ENCODE measurements at regions not wholly inside any gene's neighbourhood (a gene's known extent, or its start where the extent isn't known, plus 50 kb on each side); places are given as distances from the start of the nearest gene placed in this dataset.

DNA sequence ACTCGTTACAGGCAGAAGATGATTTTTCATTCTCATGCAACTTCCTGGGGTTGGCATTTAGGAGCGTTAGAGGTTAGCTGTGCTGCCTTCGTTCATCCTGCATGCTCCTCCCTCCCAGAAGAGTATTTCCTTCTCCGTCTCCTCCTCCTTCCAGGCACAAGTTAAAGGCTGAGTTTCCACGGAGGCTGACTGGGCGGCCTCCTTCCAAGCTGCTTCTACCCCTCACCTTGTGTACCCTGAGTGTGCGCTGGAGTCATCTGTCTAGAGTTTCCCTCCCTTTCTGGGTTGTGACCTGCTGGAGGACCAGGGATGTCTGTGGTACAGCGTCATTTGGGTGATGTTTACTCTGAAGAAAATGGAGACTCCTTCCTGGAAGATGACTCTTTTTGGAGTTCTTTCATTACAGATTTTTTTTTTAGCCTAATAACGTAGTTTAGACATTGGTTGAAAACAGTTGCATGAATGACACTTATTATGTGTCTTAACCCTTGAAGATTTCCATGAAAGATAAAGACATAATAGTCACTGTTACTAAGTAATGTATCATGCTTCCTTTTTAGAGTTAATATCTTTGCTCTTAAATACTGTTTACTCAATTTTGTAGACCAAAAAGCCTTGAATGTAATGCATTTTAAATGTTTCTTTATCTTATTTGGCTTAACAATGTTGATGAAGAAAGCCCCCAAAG is 146.9 kb downstream of the TENT4A start:
- 88 to 91% methylated on average over 7 to 9 of the region's 9 CpGs for WGBS, 2 experiments (ENCODE audit: insufficient coverage in 1 of 2, insufficient read length in 1 of 2)
- peaks cover 20% of the 10 kb centered on the region for H3K9me3 Mint-ChIP-seq
- no peaks in the 10 kb centered on the region for H3K27me3 Mint-ChIP-seq (ENCODE audit: insufficient read depth)
- Histone ChIP-seq H3K27ac (ENCODE audit: low read depth, low read length) (no peak overlapping the region), H3K9ac (ENCODE audit: extremely low read depth, low read length, poor library complexity, severe bottlenecking) (no peak overlapping the region), H3K36me3 (ENCODE audit: control insufficient read depth, insufficient read depth, low read length) (no peaks in the 10 kb centered on the region), H3K9me3 (ENCODE audit: control insufficient read depth, low read length) (no peaks in the 10 kb centered on the region), H3K4me3 (ENCODE audit: low read length) (no peak overlapping the region), H3K4me1 (ENCODE audit: control insufficient read depth, insufficient read depth, low read length) (no peaks in the 10 kb centered on the region), H3K27me3 (ENCODE audit: control insufficient read depth, insufficient read depth, low read length, poor library complexity, severe bottlenecking) (no peaks in the 10 kb centered on the region)
- peaks cover 5% of the 10 kb centered on the region for H3K4me1 Mint-ChIP-seq
- no peak overlapping the region for H3K27ac Mint-ChIP-seq
- H3K36me3 Mint-ChIP-seq (ENCODE audit: low read depth): peaks cover 5% of the 10 kb centered on the region
- no peak for TF ChIP-seq CTCF (conservative IDR thresholded peaks at IDR 0.05)
- no peak for DNase-seq
- H3K4me3 Mint-ChIP-seq: no peak overlapping the region

DNA sequence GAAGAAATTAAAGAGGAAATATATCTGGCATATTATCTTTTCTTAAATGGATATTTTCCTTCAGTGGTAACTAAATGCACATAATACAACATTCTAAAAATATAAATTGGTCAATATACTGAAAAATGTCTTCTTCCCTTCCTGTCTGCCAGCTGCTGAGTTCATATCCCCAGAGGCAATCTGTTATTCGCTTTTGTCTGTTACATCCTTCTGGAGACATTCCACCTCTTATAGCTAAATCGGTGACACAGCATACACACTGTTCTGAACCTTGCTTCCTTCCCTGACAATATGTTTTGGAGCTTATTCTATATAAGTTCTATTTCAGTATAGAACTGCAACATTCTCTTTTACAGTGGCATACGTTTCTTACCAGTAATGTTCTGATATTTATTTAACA is 147.8 kb downstream of the TENT4A start:
- no peak for TF ChIP-seq CTCF (conservative IDR thresholded peaks at IDR 0.05)
- H3K4me1 Mint-ChIP-seq: peaks cover 5% of the 10 kb centered on the region
- no peak for DNase-seq
- Histone ChIP-seq H3K27ac (ENCODE audit: low read depth, low read length) (no peak overlapping the region), H3K36me3 (ENCODE audit: control insufficient read depth, insufficient read depth, low read length) (no peaks in the 10 kb centered on the region), H3K4me3 (ENCODE audit: low read length) (no peak overlapping the region), H3K27me3 (ENCODE audit: control insufficient read depth, insufficient read depth, low read length, poor library complexity, severe bottlenecking) (no peaks in the 10 kb centered on the region), H3K9ac (ENCODE audit: extremely low read depth, low read length, poor library complexity, severe bottlenecking) (no peak overlapping the region), H3K4me1 (ENCODE audit: control insufficient read depth, insufficient read depth, low read length) (no peaks in the 10 kb centered on the region), H3K9me3 (ENCODE audit: control insufficient read depth, low read length) (no peaks in the 10 kb centered on the region)
- H3K4me3 Mint-ChIP-seq: no peak overlapping the region
- peaks cover 5% of the 10 kb centered on the region for H3K36me3 Mint-ChIP-seq (ENCODE audit: low read depth)
- no peaks in the 10 kb centered on the region for H3K27me3 Mint-ChIP-seq (ENCODE audit: insufficient read depth)
- 80 to 93% methylated on average over 1 to 2 of the region's 3 CpGs for WGBS, 2 experiments (ENCODE audit: insufficient coverage in 1 of 2, insufficient read length in 1 of 2)
- no peak overlapping the region for H3K27ac Mint-ChIP-seq
- H3K9me3 Mint-ChIP-seq: peaks cover 16% of the 10 kb centered on the region

- Histone ChIP-seq H3K27me3 (ENCODE audit: control insufficient read depth, insufficient read depth, low read length, poor library complexity, severe bottlenecking) (no peaks in the 10 kb centered on the region), H3K27ac (ENCODE audit: low read depth, low read length) (no peak overlapping the region), H3K4me1 (ENCODE audit: control insufficient read depth, insufficient read depth, low read length) (no peaks in the 10 kb centered on the region), H3K9ac (ENCODE audit: extremely low read depth, low read length, poor library complexity, severe bottlenecking) (no peak overlapping the region), H3K36me3 (ENCODE audit: control insufficient read depth, insufficient read depth, low read length) (no peaks in the 10 kb centered on the region), H3K4me3 (ENCODE audit: low read length) (no peak overlapping the region), H3K9me3 (ENCODE audit: control insufficient read depth, low read length) (no peaks in the 10 kb centered on the region)
- 95% methylated on average over 3 of the region's 3 CpGs; no CpG with 5 or more reads in 1 of the 2 experiments for WGBS, 2 experiments (ENCODE audit: insufficient coverage in 1 of 2, insufficient read length in 1 of 2)
- no peak for TF ChIP-seq CTCF (conservative IDR thresholded peaks at IDR 0.05)
- peaks cover 5% of the 10 kb centered on the region for H3K36me3 Mint-ChIP-seq (ENCODE audit: low read depth)
- peaks cover 16% of the 10 kb centered on the region for H3K9me3 Mint-ChIP-seq
- H3K27me3 Mint-ChIP-seq (ENCODE audit: insufficient read depth): no peaks in the 10 kb centered on the region
- H3K4me3 Mint-ChIP-seq: no peak overlapping the region
- no peak for DNase-seq
- H3K4me1 Mint-ChIP-seq: peaks cover 5% of the 10 kb centered on the region
- H3K27ac Mint-ChIP-seq: no peak overlapping the region
Measured at GRCh38 chr5:6861667-6862066, 148.4 kb downstream of the TENT4A start.

All from endodermal cell (in vitro differentiated cells).